Activated CD8-positive, alpha-beta memory T cell treated with anti-CD3 and anti-CD28 coated beads, Interleukin-2, amount 10 ng/mL, durations not matched to agents 7 days and 5 days (primary cell): ENCODE measurements at regions not wholly inside any gene's neighbourhood (a gene's known extent, or its start where the extent isn't known, plus 50 kb on each side); places are given as distances from the start of the nearest gene placed in this dataset.
"Not testable (repeated sequence)": the region's sequence is repeated elsewhere in the genome, so short reads cannot be mapped to it uniquely, and the experiment has no call there.

Experiments
- ATAC-seq: fragments of 150-1000 bp; cut with Tn5 transposase; one replicate; pipeline ENCODE4 v1.10.0; 2021; ENCODE audit warnings: moderate library complexity
- CTCF ChIA-PET: fragments of 350-600 bp; sonication (Branson Sonifier 250); formaldehyde crosslinking; loops from one replicate; lab custom pipeline; 2021; ENCODE audit warnings: antibody characterized with exemption; lab: Charles Lee
- DNase-seq: peaks from one replicate; pipeline ENCODE4 v3.0.0-alpha.2; 2020
- H3K27ac Mint-ChIP-seq: one replicate; pipeline ENCODE4 v1.8.0; 2021; ENCODE audit warnings: mild to moderate bottlenecking, mixed read lengths
- H3K27me3 Mint-ChIP-seq: one replicate; pipeline ENCODE4 v1.8.0; 2021; ENCODE audit warnings: mixed read lengths
- H3K36me3 Mint-ChIP-seq: one replicate; pipeline ENCODE4 v1.8.0; 2021; ENCODE audit warnings: mild to moderate bottlenecking, mixed read lengths
- H3K4me1 Mint-ChIP-seq: one replicate; pipeline ENCODE4 v1.8.0; 2021; ENCODE audit warnings: mixed read lengths
- H3K4me3 Mint-ChIP-seq: one replicate; pipeline ENCODE4 v1.8.0; 2021; ENCODE audit warnings: mild to moderate bottlenecking, moderate library complexity, mixed read lengths
- H3K9me3 Mint-ChIP-seq: one replicate; pipeline ENCODE4 v1.8.0; 2022; ENCODE audit warnings: low read depth, mixed read lengths

DNA sequence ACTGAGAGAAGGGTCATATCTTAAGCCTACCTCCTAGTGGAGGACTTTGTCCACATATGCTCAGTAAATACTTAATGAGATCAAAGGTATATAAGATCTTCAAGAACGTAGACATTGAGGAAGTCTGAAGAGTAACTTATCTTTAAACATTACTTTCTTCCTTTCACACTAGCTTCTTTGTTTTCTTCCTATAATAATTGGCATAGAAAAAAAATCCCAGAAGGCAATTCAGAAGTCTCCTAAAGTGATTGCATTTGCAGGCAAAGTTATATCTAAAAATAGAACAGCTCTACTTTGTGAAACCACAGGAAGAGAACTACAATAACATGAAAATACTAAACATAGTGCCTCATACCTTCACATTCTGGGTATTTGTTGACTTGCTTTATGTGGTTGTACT is 150.4 kb downstream of the PPP1R3A start:
- no peaks in the 10 kb centered on the region for H3K27me3 Mint-ChIP-seq
- H3K36me3 Mint-ChIP-seq: no peaks in the 10 kb centered on the region
- H3K4me3 Mint-ChIP-seq: no peak overlapping the region
- no peaks in the 10 kb centered on the region for H3K9me3 Mint-ChIP-seq
- H3K27ac Mint-ChIP-seq: no peak overlapping the region
- H3K4me1 Mint-ChIP-seq: no peaks in the 10 kb centered on the region
- CTCF ChIA-PET: no interaction called here
- ATAC-seq (no peak), DNase-seq (no peak)

DNA sequence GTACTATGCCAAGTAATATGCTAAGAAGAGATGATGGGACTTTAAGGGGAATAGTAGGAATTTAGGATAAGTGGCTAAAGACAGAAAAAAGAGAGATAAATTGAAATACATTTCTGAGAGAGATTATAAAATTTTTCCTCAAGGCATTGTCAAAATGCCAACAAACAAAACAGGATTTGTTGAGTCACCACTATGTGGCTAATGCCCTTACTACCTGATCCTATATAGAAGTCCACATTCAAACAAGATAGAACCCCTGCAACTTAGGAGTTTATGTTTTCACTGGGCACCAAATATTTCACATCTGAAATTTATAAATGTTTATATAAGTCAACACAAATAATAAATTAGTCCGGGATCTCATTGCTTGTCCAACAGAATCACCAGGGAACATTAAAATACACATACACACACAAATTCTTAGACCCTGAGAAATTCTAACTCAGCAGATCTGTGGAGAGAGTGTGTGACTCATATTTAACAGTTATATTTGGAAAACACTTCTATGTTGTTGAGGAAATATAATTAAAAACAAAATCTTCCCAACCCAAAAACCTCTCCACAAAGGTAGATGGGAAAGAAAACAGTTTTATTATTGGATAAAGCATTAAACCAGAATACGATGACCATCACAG is 154.3 kb downstream of the PPP1R3A start:
- Mint-ChIP-seq H3K4me3 (no peak overlapping the region), H3K36me3 (no peaks in the 10 kb centered on the region), H3K27me3 (no peaks in the 10 kb centered on the region), H3K9me3 (no peaks in the 10 kb centered on the region), H3K27ac (no peak overlapping the region), H3K4me1 (no peaks in the 10 kb centered on the region)
- DNase-seq (no peak), ATAC-seq (no peak)
- CTCF ChIA-PET: no interaction called here

DNA sequence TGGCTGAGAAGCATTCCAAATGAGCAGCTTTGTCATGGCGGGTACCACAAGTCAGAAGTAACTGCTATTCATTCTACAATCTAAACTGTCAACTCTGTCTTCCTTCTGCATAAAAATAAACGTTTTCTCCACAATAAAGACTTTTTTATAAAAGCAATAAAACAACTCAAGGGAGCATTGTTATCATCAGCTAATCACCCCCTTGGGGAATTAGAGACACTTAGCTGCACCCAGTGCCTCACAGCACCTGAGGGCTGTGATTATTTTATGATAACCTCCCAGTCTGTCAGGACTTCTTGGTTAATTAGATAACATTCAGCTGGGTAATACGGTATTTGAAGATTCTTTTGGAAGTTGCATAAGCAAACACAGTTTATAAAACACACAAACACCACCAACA is 155.6 kb downstream of the PPP1R3A start:
- H3K4me3 Mint-ChIP-seq: no peak overlapping the region
- ATAC-seq: no peak
- H3K36me3 Mint-ChIP-seq: no peaks in the 10 kb centered on the region
- no peaks in the 10 kb centered on the region for H3K27me3 Mint-ChIP-seq
- DNase-seq: no peak
- no peaks in the 10 kb centered on the region for H3K9me3 Mint-ChIP-seq
- CTCF ChIA-PET: no interaction called here
- no peak overlapping the region for H3K27ac Mint-ChIP-seq
- no peaks in the 10 kb centered on the region for H3K4me1 Mint-ChIP-seq

GRCh38 chr7:113756250-113756649 is 162.6 kb downstream of the PPP1R3A start:
- Mint-ChIP-seq H3K27ac (no peak overlapping the region), H3K4me3 (no peak overlapping the region), H3K9me3 (peaks cover 3% of the 10 kb centered on the region), H3K36me3 (no peaks in the 10 kb centered on the region), H3K4me1 (no peaks in the 10 kb centered on the region), H3K27me3 (no peaks in the 10 kb centered on the region)
- DNase-seq (no peak), ATAC-seq (no peak)
- CTCF ChIA-PET: no interaction called here

GRCh38 chr7:113752689-113753088 is 166.1 kb downstream of the PPP1R3A start:
- H3K4me3 Mint-ChIP-seq: no peak overlapping the region
- CTCF ChIA-PET: no interaction called here
- no peak for ATAC-seq

GRCh38 chr7:113752289-113752688 is 166.5 kb downstream of the PPP1R3A start:
- no peak for DNase-seq

More at GRCh38 chr7:113752689-113753088, 166.1 kb downstream of the PPP1R3A start:
- Mint-ChIP-seq H3K9me3 (peaks cover under 1% of the 10 kb centered on the region), H3K27me3 (no peaks in the 10 kb centered on the region), H3K4me1 (no peaks in the 10 kb centered on the region), H3K27ac (no peak overlapping the region), H3K36me3 (no peaks in the 10 kb centered on the region)
- DNase-seq: no peak

DNA sequence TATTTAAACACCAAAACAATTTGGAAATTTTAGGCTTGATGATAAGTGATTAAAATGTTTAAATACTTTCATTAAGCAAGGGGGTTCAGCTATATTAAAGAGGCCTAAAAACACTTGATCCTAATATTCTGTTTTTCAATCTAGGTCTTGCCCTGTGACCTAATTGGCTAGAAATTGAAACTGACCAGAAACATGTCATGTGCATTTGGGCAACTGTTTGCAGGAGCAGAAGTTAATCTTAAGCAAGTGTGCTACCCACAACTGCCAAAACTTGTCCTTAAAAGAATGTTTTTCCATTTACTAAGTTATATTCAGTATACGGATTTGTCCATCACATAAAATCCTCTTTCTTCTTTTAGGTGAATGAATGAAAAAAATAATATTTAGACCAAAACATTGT is 167.3 kb downstream of the PPP1R3A start:
- H3K27ac Mint-ChIP-seq: no peak overlapping the region
- H3K36me3 Mint-ChIP-seq: no peaks in the 10 kb centered on the region
- H3K4me3 Mint-ChIP-seq: no peak overlapping the region
- CTCF ChIA-PET: interaction anchor here (1.3 kb wide), 1 partner anchor 35 kb away, joined by 3 read pairs; no protein-coding TSS in a partner anchor
- no peak for DNase-seq
- no peak for ATAC-seq
- H3K4me1 Mint-ChIP-seq: no peaks in the 10 kb centered on the region
- no peaks in the 10 kb centered on the region for H3K9me3 Mint-ChIP-seq
- H3K27me3 Mint-ChIP-seq: no peaks in the 10 kb centered on the region

More at GRCh38 chr7:113752289-113752688, 166.5 kb downstream of the PPP1R3A start:
- no peaks in the 10 kb centered on the region for H3K9me3 Mint-ChIP-seq
- H3K27me3 Mint-ChIP-seq: no peaks in the 10 kb centered on the region
- CTCF ChIA-PET: interaction anchor here (1.3 kb wide), 1 partner anchor 36 kb away, joined by 3 read pairs; no protein-coding TSS in a partner anchor
- no peak overlapping the region for H3K27ac Mint-ChIP-seq
- no peaks in the 10 kb centered on the region for H3K4me1 Mint-ChIP-seq
- ATAC-seq: no peak
- no peak overlapping the region for H3K4me3 Mint-ChIP-seq
- H3K36me3 Mint-ChIP-seq: no peaks in the 10 kb centered on the region

GRCh38 chr7:113748385-113748784 is 170.4 kb downstream of the PPP1R3A start:
- ATAC-seq, H3K4me1 Mint-ChIP-seq, H3K4me3 Mint-ChIP-seq, H3K27ac Mint-ChIP-seq, H3K9me3 Mint-ChIP-seq, CTCF ChIA-PET, H3K36me3 Mint-ChIP-seq, H3K27me3 Mint-ChIP-seq, DNase-seq: not testable (repeated sequence)

GRCh38 chr7:113742946-113743431 is 175.8 kb downstream of the PPP1R3A start:
- H3K9me3 Mint-ChIP-seq, DNase-seq: not testable (repeated sequence)

GRCh38 chr7:113742377-113742776 is 176.4 kb downstream of the PPP1R3A start:
- Mint-ChIP-seq H3K36me3 (no peaks in the 10 kb centered on the region), H3K4me1 (no peaks in the 10 kb centered on the region), H3K27ac (no peak overlapping the region), H3K27me3 (no peaks in the 10 kb centered on the region), H3K4me3 (no peak overlapping the region), H3K9me3 (peaks cover 3% of the 10 kb centered on the region)
- no peak for ATAC-seq
- DNase-seq: no peak
- CTCF ChIA-PET: no interaction called here

More at GRCh38 chr7:113742946-113743431, 175.8 kb downstream of the PPP1R3A start:
- ATAC-seq, H3K27ac Mint-ChIP-seq, CTCF ChIA-PET, H3K27me3 Mint-ChIP-seq, H3K36me3 Mint-ChIP-seq, H3K4me1 Mint-ChIP-seq, H3K4me3 Mint-ChIP-seq: not testable (repeated sequence)

GRCh38 chr7:113731571-113731970 is 187.2 kb downstream of the PPP1R3A start:
- no peaks in the 10 kb centered on the region for H3K9me3 Mint-ChIP-seq
- H3K27ac Mint-ChIP-seq: no peak overlapping the region
- no peak overlapping the region for H3K4me3 Mint-ChIP-seq
- no peaks in the 10 kb centered on the region for H3K36me3 Mint-ChIP-seq
- H3K27me3 Mint-ChIP-seq: no peaks in the 10 kb centered on the region
- CTCF ChIA-PET: no interaction called here
- DNase-seq (no peak), ATAC-seq (no peak)
- H3K4me1 Mint-ChIP-seq: no peaks in the 10 kb centered on the region

DNA sequence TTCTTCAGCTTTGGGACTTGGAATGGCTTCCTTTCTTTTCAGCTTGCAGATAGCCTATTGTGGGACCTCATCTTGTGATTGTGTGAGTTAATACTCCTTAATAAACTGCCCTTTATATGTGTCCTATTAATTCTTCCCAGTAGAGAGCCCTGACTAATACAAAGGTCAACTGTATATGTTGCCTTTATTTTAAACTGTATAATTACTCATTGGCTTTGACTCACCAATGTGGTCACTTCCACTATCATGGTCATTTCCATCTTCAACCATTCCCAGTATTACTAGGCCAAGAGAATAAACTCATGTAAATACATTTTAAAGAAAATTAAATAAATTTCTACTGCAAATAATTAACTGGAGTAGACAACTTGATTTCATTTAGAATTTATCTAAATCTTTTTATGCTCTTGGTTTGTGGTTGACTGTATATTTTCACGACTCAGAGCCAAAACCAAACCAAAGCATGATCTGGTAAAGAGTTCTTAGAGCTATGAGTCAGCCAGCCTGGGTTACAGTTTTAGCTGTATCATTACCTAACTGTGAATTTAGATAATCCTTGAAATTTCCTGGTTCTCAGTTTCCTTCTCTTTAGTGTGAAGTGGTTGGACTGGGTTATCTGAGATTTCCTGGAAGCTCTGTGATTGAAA is 188.4 kb downstream of the PPP1R3A start:
- no peaks in the 10 kb centered on the region for H3K36me3 Mint-ChIP-seq
- H3K9me3 Mint-ChIP-seq: no peaks in the 10 kb centered on the region
- no peak overlapping the region for H3K27ac Mint-ChIP-seq
- DNase-seq (no peak), ATAC-seq (no peak)
- CTCF ChIA-PET: no interaction called here
- H3K27me3 Mint-ChIP-seq: no peaks in the 10 kb centered on the region
- H3K4me1 Mint-ChIP-seq: no peaks in the 10 kb centered on the region
- no peak overlapping the region for H3K4me3 Mint-ChIP-seq

DNA sequence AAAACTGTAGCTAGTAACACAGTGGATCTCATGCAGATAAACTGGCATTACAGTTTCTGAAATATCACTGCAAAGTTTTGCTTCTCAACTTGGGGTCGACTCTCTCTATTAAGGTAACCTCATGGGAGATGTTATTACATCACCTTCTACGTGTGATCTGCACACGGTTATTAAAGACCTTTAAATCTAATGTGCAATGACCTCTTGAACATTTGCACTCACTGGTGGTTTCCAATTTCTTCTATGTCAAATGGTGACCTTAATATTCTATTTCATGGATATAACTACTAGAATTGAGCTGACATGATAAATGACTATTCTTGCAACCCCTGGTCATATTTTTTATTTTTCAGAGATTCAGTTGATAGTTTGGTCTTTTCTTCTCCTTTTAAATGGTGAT is 191.3 kb downstream of the PPP1R3A start:
- H3K27ac Mint-ChIP-seq: no peak overlapping the region
- CTCF ChIA-PET: no interaction called here

GRCh38 chr7:113722006-113722405 is 196.8 kb downstream of the PPP1R3A start:
- H3K27ac Mint-ChIP-seq: no peak overlapping the region
- no peak overlapping the region for H3K4me3 Mint-ChIP-seq
- ATAC-seq (no peak), DNase-seq (no peak)
- H3K4me1 Mint-ChIP-seq: no peaks in the 10 kb centered on the region
- no peaks in the 10 kb centered on the region for H3K36me3 Mint-ChIP-seq
- CTCF ChIA-PET: no interaction called here
- no peaks in the 10 kb centered on the region for H3K27me3 Mint-ChIP-seq
- no peaks in the 10 kb centered on the region for H3K9me3 Mint-ChIP-seq

More for the DNA sequence above, 191.3 kb downstream of the PPP1R3A start:
- Mint-ChIP-seq H3K27me3 (no peaks in the 10 kb centered on the region), H3K4me1 (no peaks in the 10 kb centered on the region), H3K4me3 (no peak overlapping the region), H3K36me3 (no peaks in the 10 kb centered on the region), H3K9me3 (no peaks in the 10 kb centered on the region)
- ATAC-seq: no peak
- DNase-seq: no peak
